GM23338 (cell line): ENCODE measurements at regions not wholly inside any gene's neighbourhood (a gene's known extent, or its start where the extent isn't known, plus 50 kb on each side); places are given as distances from the start of the nearest gene placed in this dataset.

Experiments used
- ATAC-seq: fragments of 200-7000 bp; cut with Tn5 transposase; 3 replicates; pipeline ENCODE4 v1.9.1; 2020
- DNase-seq: peaks from one replicate; pipeline ENCODE4 v3.0.0-alpha.2; 2015; ENCODE audit warnings: low spot score
- H2AFZ ChIP-seq: fragments of 200-600 bp; sonication (generic); 2 replicates; pipeline ENCODE4 v1.8.0; 2016; ENCODE audit warnings: antibody characterized with exemption, mild to moderate bottlenecking, moderate library complexity
- H3F3A ChIP-seq: fragments of 200-600 bp; sonication (generic); replicated peaks from 2 replicates; pipeline ENCODE4 v1.8.0; 2017; ENCODE audit warnings: antibody characterized with exemption, mixed run types, low read depth
- H3K27ac ChIP-seq: fragments of 200-600 bp; sonication (generic); 2 replicates; pipeline ENCODE4 v1.6.1; 2016; ENCODE audit warnings: low read depth
- H3K27me3 ChIP-seq: fragments of 200-600 bp; sonication (generic); 2 replicates; pipeline ENCODE4 v1.8.0; 2016; ENCODE audit warnings: mild to moderate bottlenecking, mixed run types, moderate library complexity; ENCODE audit not compliant: insufficient read depth
- H3K36me3 ChIP-seq: fragments of 200-600 bp; sonication (generic); 2 replicates; pipeline ENCODE4 v1.8.0; 2016; ENCODE audit warnings: mild to moderate bottlenecking; ENCODE audit not compliant: insufficient read depth
- H3K4me1 ChIP-seq: fragments of 200-600 bp; sonication (generic); 2 replicates; pipeline ENCODE4 v1.8.0; 2016; ENCODE audit warnings: mild to moderate bottlenecking, moderate library complexity; ENCODE audit not compliant: insufficient read depth
- H3K4me2 ChIP-seq: fragments of 200-600 bp; sonication (generic); 2 replicates; pipeline ENCODE4 v1.7.1; 2017; ENCODE audit warnings: mixed run types
- H3K4me3 ChIP-seq: fragments of 200-600 bp; sonication (generic); 2 replicates; pipeline ENCODE4 v1.6.1; 2016; ENCODE audit warnings: mixed run types
- H3K79me2 ChIP-seq: fragments of 200-600 bp; sonication (generic); replicated peaks from 2 replicates; pipeline ENCODE4 v1.8.0; 2017; ENCODE audit warnings: mild to moderate bottlenecking; ENCODE audit not compliant: insufficient read depth
- H3K9me2 ChIP-seq: fragments of 200-600 bp; sonication (generic); 2 replicates; pipeline ENCODE4 v1.8.0; 2017; ENCODE audit not compliant: insufficient read depth
- H4K20me1 ChIP-seq: fragments of 200-600 bp; sonication (generic); replicated peaks from 2 replicates; pipeline ENCODE4 v1.8.0; 2017; ENCODE audit warnings: mild to moderate bottlenecking; ENCODE audit not compliant: insufficient read depth
- H3K27ac Mint-ChIP-seq: 2 replicates; pipeline ENCODE4 v1.8.0; 2020; ENCODE audit warnings: inconsistent platforms, mild to moderate bottlenecking, moderate library complexity, mixed read lengths
- H3K27me3 Mint-ChIP-seq: 3 replicates; pipeline ENCODE4 v1.8.0; 2022; ENCODE audit warnings: low read depth, mild to moderate bottlenecking, moderate library complexity, mixed read lengths, inconsistent platforms; ENCODE audit not compliant: insufficient read depth, poor library complexity
- H3K36me3 Mint-ChIP-seq: 3 replicates; pipeline ENCODE4 v1.8.0; 2021; ENCODE audit warnings: low read depth, mild to moderate bottlenecking, inconsistent platforms, moderate library complexity, mixed read lengths
- H3K4me1 Mint-ChIP-seq: 3 replicates; pipeline ENCODE4 v1.8.0; 2020; ENCODE audit warnings: mild to moderate bottlenecking, inconsistent platforms, mixed read lengths
- H3K4me3 Mint-ChIP-seq: 3 replicates; pipeline ENCODE4 v1.8.0; 2021; ENCODE audit warnings: moderate library complexity, mild to moderate bottlenecking, inconsistent platforms, mixed read lengths
- H3K9me3 Mint-ChIP-seq: 3 replicates; pipeline ENCODE4 v1.8.0; 2020; ENCODE audit warnings: moderate library complexity, mild to moderate bottlenecking, inconsistent platforms, mixed read lengths
- CREB1 ChIP-seq: fragments of 250-450 bp; sonication (Bioruptor Pico); IDR thresholded peaks from 2 replicates; pipeline ENCODE4 v1.5.0; 2020; ENCODE audit warnings: low read depth, mild to moderate bottlenecking, moderate library complexity
- ETS1 ChIP-seq: IDR thresholded peaks from 2 replicates; pipeline ENCODE4 v1.6.1; 2016; ENCODE audit warnings: antibody characterized with exemption
- EZH2 ChIP-seq: fragments of 200-600 bp; sonication (generic); IDR thresholded peaks from one replicate; pipeline ENCODE4 v1.8.0; 2017; ENCODE audit warnings: antibody characterized with exemption, mild to moderate bottlenecking, low read depth; ENCODE audit not compliant: unreplicated experiment
- EZH2phosphoT487 ChIP-seq: fragments of 200-600 bp; sonication (generic); IDR thresholded peaks from one replicate; pipeline ENCODE4 v1.8.1; 2018; ENCODE audit warnings: antibody characterized with exemption; ENCODE audit not compliant: unreplicated experiment
- JUNB ChIP-seq: IDR thresholded peaks from one replicate; pipeline ENCODE4 v1.6.1; 2016; ENCODE audit warnings: antibody characterized with exemption; ENCODE audit not compliant: unreplicated experiment
- NANOG ChIP-seq: IDR thresholded peaks from 2 replicates; pipeline ENCODE4 v1.6.1; 2016; ENCODE audit warnings: antibody characterized with exemption, borderline replicate concordance
- POLR2AphosphoS5 ChIP-seq: IDR thresholded peaks from 2 replicates; pipeline ENCODE4 v1.6.1; 2016; ENCODE audit warnings: antibody characterized with exemption, low read depth
- STAT1 ChIP-seq: IDR thresholded peaks from one replicate; pipeline ENCODE4 v1.6.1; 2016; ENCODE audit warnings: antibody characterized with exemption; ENCODE audit not compliant: unreplicated experiment
- ZNF114 ChIP-seq: fragments of 250-450 bp; sonication (Bioruptor Pico); IDR thresholded peaks from 2 replicates; pipeline ENCODE4 v1.5.0; 2020; ENCODE audit warnings: mild to moderate bottlenecking, moderate library complexity
- ZNF331 ChIP-seq: fragments of 250-450 bp; sonication (Bioruptor Pico); IDR thresholded peaks from 2 replicates; pipeline ENCODE4 v1.5.0; 2020; ENCODE audit warnings: low read depth, mild to moderate bottlenecking, moderate library complexity
- TF ChIP-seq, protein P1 (sequence below), 2 experiments: fragments of 200-600 bp in 1 of 2; sonication (generic) in 1 of 2; conservative IDR thresholded peaks; 2 replicates each; pipeline versions ENCODE4 v1.5.1 to v1.6.1; 2016 to 2017; ENCODE audit warnings: antibody characterized with exemption in 2 of 2, low read depth in 2 of 2, mild to moderate bottlenecking in 2 of 2, moderate library complexity in 1 of 2
- TF ChIP-seq, protein P2 (sequence below): fragments of 250-450 bp; sonication (Bioruptor Pico); IDR thresholded peaks from 2 replicates; pipeline ENCODE4 v1.5.0; 2020; ENCODE audit warnings: mild to moderate bottlenecking, moderate library complexity
- TF ChIP-seq, protein P3 (sequence below): IDR thresholded peaks from one replicate; pipeline ENCODE4 v1.6.1; 2018; ENCODE audit warnings: antibody characterized with exemption; ENCODE audit not compliant: unreplicated experiment

DNA sequence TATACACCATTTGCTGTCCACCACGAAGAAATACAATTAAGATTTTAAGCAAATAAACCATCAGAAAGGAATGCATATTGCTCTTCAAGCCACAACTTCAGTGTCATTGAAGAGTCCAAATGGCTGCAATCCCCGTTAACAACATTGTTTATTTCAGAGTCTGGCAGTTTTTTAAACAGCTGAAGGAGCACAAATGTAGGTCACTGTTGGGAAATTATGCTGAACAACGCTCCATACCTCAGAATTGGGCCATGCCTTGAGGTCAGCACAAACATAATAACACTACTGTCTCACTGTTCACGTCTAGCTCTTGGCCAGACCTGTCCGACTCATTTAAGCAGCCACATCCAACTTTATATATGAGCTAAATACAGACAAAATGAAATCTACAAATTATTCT, 453.9 kb upstream of the GHITM start:
- H3K27ac Mint-ChIP-seq = no peak overlapping the region
- Histone ChIP-seq H4K20me1 (no peaks in the 10 kb centered on the region), H3K27me3 (no peaks in the 10 kb centered on the region), H3K27ac (no peak overlapping the region), H3K4me3 (no peak overlapping the region), H3F3A (no peaks in the 10 kb centered on the region), H3K9me2 (no peaks in the 10 kb centered on the region), H2AFZ (no peak overlapping the region), H3K36me3 (no peaks in the 10 kb centered on the region), H3K4me2 (no peak overlapping the region), H3K79me2 (no peaks in the 10 kb centered on the region), H3K4me1 (no peaks in the 10 kb centered on the region)
- H3K27me3 Mint-ChIP-seq = no peaks in the 10 kb centered on the region
- no peaks in the 10 kb centered on the region for H3K9me3 Mint-ChIP-seq
- no peak overlapping the region for H3K4me3 Mint-ChIP-seq
- DNase-seq (no peak), ATAC-seq (no peak)
- H3K4me1 Mint-ChIP-seq = peaks cover 7% of the 10 kb centered on the region
- H3K36me3 Mint-ChIP-seq = no peaks in the 10 kb centered on the region
- TF ChIP-seq NANOG (no peak), POLR2AphosphoS5 (no peak), STAT1 (no peak), EZH2 (no peak), CREB1 (CRISPR knock-in tag) (no peak), ZNF114 (no peak), ETS1 (no peak), EZH2phosphoT487 (no peak), ZNF331 (CRISPR knock-in tag) (no peak), JUNB (no peak)
- TF ChIP-seq, protein P1, sequence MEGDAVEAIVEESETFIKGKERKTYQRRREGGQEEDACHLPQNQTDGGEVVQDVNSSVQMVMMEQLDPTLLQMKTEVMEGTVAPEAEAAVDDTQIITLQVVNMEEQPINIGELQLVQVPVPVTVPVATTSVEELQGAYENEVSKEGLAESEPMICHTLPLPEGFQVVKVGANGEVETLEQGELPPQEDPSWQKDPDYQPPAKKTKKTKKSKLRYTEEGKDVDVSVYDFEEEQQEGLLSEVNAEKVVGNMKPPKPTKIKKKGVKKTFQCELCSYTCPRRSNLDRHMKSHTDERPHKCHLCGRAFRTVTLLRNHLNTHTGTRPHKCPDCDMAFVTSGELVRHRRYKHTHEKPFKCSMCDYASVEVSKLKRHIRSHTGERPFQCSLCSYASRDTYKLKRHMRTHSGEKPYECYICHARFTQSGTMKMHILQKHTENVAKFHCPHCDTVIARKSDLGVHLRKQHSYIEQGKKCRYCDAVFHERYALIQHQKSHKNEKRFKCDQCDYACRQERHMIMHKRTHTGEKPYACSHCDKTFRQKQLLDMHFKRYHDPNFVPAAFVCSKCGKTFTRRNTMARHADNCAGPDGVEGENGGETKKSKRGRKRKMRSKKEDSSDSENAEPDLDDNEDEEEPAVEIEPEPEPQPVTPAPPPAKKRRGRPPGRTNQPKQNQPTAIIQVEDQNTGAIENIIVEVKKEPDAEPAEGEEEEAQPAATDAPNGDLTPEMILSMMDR (conservative IDR thresholded peaks at IDR 0.05; ENCODE audit: low read depth in 2 of 2) = no peak
- TF ChIP-seq, protein P2, sequence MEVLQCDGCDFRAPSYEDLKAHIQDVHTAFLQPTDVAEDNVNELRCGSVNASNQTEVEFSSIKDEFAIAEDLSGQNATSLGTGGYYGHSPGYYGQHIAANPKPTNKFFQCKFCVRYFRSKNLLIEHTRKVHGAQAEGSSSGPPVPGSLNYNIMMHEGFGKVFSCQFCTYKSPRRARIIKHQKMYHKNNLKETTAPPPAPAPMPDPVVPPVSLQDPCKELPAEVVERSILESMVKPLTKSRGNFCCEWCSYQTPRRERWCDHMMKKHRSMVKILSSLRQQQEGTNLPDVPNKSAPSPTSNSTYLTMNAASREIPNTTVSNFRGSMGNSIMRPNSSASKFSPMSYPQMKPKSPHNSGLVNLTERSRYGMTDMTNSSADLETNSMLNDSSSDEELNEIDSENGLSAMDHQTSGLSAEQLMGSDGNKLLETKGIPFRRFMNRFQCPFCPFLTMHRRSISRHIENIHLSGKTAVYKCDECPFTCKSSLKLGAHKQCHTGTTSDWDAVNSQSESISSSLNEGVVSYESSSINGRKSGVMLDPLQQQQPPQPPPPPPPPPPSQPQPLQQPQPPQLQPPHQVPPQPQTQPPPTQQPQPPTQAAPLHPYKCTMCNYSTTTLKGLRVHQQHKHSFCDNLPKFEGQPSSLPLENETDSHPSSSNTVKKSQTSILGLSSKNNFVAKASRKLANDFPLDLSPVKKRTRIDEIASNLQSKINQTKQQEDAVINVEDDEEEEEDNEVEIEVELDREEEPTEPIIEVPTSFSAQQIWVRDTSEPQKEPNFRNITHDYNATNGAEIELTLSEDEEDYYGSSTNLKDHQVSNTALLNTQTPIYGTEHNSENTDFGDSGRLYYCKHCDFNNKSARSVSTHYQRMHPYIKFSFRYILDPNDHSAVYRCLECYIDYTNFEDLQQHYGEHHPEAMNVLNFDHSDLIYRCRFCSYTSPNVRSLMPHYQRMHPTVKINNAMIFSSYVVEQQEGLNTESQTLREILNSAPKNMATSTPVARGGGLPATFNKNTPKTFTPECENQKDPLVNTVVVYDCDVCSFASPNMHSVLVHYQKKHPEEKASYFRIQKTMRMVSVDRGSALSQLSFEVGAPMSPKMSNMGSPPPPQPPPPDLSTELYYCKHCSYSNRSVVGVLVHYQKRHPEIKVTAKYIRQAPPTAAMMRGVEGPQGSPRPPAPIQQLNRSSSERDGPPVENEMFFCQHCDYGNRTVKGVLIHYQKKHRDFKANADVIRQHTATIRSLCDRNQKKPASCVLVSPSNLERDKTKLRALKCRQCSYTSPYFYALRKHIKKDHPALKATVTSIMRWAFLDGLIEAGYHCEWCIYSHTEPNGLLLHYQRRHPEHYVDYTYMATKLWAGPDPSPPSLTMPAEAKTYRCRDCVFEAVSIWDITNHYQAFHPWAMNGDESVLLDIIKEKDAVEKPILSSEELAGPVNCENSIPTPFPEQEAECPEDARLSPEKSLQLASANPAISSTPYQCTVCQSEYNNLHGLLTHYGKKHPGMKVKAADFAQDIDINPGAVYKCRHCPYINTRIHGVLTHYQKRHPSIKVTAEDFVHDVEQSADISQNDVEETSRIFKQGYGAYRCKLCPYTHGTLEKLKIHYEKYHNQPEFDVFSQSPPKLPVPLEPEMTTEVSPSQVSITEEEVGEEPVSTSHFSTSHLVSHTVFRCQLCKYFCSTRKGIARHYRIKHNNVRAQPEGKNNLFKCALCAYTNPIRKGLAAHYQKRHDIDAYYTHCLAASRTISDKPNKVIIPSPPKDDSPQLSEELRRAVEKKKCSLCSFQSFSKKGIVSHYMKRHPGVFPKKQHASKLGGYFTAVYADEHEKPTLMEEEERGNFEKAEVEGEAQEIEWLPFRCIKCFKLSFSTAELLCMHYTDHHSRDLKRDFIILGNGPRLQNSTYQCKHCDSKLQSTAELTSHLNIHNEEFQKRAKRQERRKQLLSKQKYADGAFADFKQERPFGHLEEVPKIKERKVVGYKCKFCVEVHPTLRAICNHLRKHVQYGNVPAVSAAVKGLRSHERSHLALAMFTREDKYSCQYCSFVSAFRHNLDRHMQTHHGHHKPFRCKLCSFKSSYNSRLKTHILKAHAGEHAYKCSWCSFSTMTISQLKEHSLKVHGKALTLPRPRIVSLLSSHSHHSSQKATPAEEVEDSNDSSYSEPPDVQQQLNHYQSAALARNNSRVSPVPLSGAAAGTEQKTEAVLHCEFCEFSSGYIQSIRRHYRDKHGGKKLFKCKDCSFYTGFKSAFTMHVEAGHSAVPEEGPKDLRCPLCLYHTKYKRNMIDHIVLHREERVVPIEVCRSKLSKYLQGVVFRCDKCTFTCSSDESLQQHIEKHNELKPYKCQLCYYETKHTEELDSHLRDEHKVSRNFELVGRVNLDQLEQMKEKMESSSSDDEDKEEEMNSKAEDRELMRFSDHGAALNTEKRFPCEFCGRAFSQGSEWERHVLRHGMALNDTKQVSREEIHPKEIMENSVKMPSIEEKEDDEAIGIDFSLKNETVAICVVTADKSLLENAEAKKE (CRISPR knock-in tag) = no peak
- TF ChIP-seq, protein P3, sequence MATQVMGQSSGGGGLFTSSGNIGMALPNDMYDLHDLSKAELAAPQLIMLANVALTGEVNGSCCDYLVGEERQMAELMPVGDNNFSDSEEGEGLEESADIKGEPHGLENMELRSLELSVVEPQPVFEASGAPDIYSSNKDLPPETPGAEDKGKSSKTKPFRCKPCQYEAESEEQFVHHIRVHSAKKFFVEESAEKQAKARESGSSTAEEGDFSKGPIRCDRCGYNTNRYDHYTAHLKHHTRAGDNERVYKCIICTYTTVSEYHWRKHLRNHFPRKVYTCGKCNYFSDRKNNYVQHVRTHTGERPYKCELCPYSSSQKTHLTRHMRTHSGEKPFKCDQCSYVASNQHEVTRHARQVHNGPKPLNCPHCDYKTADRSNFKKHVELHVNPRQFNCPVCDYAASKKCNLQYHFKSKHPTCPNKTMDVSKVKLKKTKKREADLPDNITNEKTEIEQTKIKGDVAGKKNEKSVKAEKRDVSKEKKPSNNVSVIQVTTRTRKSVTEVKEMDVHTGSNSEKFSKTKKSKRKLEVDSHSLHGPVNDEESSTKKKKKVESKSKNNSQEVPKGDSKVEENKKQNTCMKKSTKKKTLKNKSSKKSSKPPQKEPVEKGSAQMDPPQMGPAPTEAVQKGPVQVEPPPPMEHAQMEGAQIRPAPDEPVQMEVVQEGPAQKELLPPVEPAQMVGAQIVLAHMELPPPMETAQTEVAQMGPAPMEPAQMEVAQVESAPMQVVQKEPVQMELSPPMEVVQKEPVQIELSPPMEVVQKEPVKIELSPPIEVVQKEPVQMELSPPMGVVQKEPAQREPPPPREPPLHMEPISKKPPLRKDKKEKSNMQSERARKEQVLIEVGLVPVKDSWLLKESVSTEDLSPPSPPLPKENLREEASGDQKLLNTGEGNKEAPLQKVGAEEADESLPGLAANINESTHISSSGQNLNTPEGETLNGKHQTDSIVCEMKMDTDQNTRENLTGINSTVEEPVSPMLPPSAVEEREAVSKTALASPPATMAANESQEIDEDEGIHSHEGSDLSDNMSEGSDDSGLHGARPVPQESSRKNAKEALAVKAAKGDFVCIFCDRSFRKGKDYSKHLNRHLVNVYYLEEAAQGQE = no peak
